Endothelial cell of umbilical vein (primary cell): ENCODE measurements at regions not wholly inside any gene's neighbourhood (a gene's known extent, or its start where the extent isn't known, plus 50 kb on each side); places are given as distances from the start of the nearest gene placed in this dataset.

Experiments used
- BruUV-seq: library from RNA; stranded (reverse); fragments of 400-500 nt; replicated peaks from 2 replicates; lab custom pipeline; 2021; lab: Mats Ljungman, UMichigan
- CTCF ChIA-PET: fragments of 300-600, 350-600 bp; sonication (Branson Sonifier 250); formaldehyde crosslinking; loops from one replicate; lab custom pipeline; 2021; ENCODE audit warnings: antibody characterized with exemption, inconsistent platforms; lab: Charles Lee
- POLR2A ChIA-PET: fragments of 300-600, 350-600 bp; sonication (Branson Sonifier 250); formaldehyde crosslinking; loops from one replicate; lab custom pipeline; 2021; ENCODE audit warnings: antibody characterized with exemption, inconsistent platforms; lab: Charles Lee
- DNase-seq: peaks from one replicate; pipeline ENCODE4 v3.0.0-alpha.2; 2011; ENCODE audit warnings: low read depth, low spot score
- FAIRE-seq: peaks from 2 replicates; lab custom pipeline; 2011; peaks lifted over from hg19 to GRCh38; lab: Jason Lieb, UNC
- H2AFZ ChIP-seq: 2 replicates; pipeline ENCODE4 v1.6.0; 2012; ENCODE audit warnings: low read depth, low read length, control low read depth, inconsistent platforms
- H3K27ac ChIP-seq: 2 replicates; pipeline ENCODE4 v1.5.1; 2011; ENCODE audit warnings: low read depth, mild to moderate bottlenecking, control low read depth, low read length, moderate library complexity; ENCODE audit not compliant: insufficient read depth
- H3K27me3 ChIP-seq, 2 experiments: 2 replicates each; pipeline versions ENCODE4 v1.6.0 to v1.6.1; 2011; ENCODE audit warnings: low read length in 2 of 2, mixed read lengths in 1 of 2; ENCODE audit not compliant: control insufficient read depth in 2 of 2, insufficient read depth in 2 of 2
- H3K36me3 ChIP-seq, 2 experiments: 2 replicates in 1 of 2; 3 replicates in 1 of 2; pipeline ENCODE4 v1.5.1; 2011; ENCODE audit warnings: low read length in 2 of 2, mild to moderate bottlenecking in 1 of 2, moderate library complexity in 1 of 2; ENCODE audit not compliant: control insufficient read depth in 2 of 2, insufficient read depth in 2 of 2; ENCODE audit errors: extremely low read depth in 1 of 2
- H3K4me1 ChIP-seq: 3 replicates; pipeline ENCODE4 v1.5.1; 2011; ENCODE audit warnings: mild to moderate bottlenecking, low read length; ENCODE audit not compliant: control insufficient read depth, insufficient read depth; ENCODE audit errors: extremely low read depth
- H3K4me2 ChIP-seq: 2 replicates; pipeline ENCODE4 v1.6.1; 2011; ENCODE audit warnings: low read length, control low read depth, mixed read lengths; ENCODE audit not compliant: insufficient read depth
- H3K4me3 ChIP-seq, 3 experiments: fragments of 200-600 bp in 1 of 3; sonication (generic), shearing (Covaris generic) in 1 of 3; replicated peaks in 1 of 3; 2 replicates each; pipeline ENCODE4 v1.5.1; 2011 to 2016; ENCODE audit warnings: control low read depth in 3 of 3, low read length in 3 of 3, mild to moderate bottlenecking in 2 of 3, inconsistent platforms in 1 of 3, low read depth in 1 of 3, moderate library complexity in 1 of 3; ENCODE audit not compliant: insufficient read depth in 1 of 3
- H3K79me2 ChIP-seq: 2 replicates; pipeline ENCODE4 v1.6.0; 2012; ENCODE audit warnings: low read length, inconsistent platforms; ENCODE audit not compliant: control insufficient read depth, insufficient read depth
- H3K9ac ChIP-seq: replicated peaks from 2 replicates; pipeline ENCODE3; 2011; ENCODE audit warnings: low read length, control low read depth; ENCODE audit not compliant: insufficient read depth; ENCODE audit errors: extremely low read depth
- H3K9me1 ChIP-seq: replicated peaks from 3 replicates; pipeline ENCODE4 v1.6.0; 2011; ENCODE audit warnings: mild to moderate bottlenecking, low read length; ENCODE audit not compliant: control insufficient read depth, insufficient read depth; ENCODE audit errors: extremely low read depth
- H3K9me3 ChIP-seq: replicated peaks from 2 replicates; pipeline ENCODE4 v1.5.1; 2012; ENCODE audit warnings: low read length, inconsistent platforms; ENCODE audit not compliant: control insufficient read depth, insufficient read depth
- H4K20me1 ChIP-seq: replicated peaks from 2 replicates; pipeline ENCODE3; 2011; ENCODE audit warnings: mild to moderate bottlenecking, low read length; ENCODE audit not compliant: control insufficient read depth, insufficient read depth; ENCODE audit errors: extremely low read depth
- CTCF ChIP-seq, 2 donors: IDR thresholded peaks; 1 replicate in 1 of 2; 2 replicates in 1 of 2; pipeline ENCODE4 v1.5.1; 2011; ENCODE audit warnings: low read length in 2 of 2, mild to moderate bottlenecking in 2 of 2, moderate library complexity in 2 of 2, control low read depth in 1 of 2, inconsistent platforms in 1 of 2, low read depth in 1 of 2; ENCODE audit not compliant: insufficient read depth in 1 of 2; ENCODE audit errors: extremely low read depth in 1 of 2
- EZH2 ChIP-seq: IDR thresholded peaks from 2 replicates; pipeline ENCODE4 v1.6.1; 2012; ENCODE audit warnings: borderline replicate concordance, low read depth, mild to moderate bottlenecking, moderate library complexity, low read length, inconsistent platforms; ENCODE audit not compliant: severe bottlenecking
- FOS ChIP-seq: IDR thresholded peaks from 2 replicates; pipeline ENCODE4 v1.6.1; 2011; ENCODE audit warnings: mild to moderate bottlenecking, low read length, moderate library complexity, borderline replicate concordance; ENCODE audit not compliant: insufficient read depth
- GATA2 ChIP-seq: IDR thresholded peaks from 2 replicates; pipeline ENCODE4 v1.7.0; 2011; ENCODE audit warnings: low read depth, mild to moderate bottlenecking, moderate library complexity, mixed read lengths, low read length; ENCODE audit not compliant: insufficient read length, insufficient read depth
- JUN ChIP-seq: IDR thresholded peaks from 2 replicates; pipeline ENCODE4 v1.6.1; 2011; ENCODE audit warnings: borderline replicate concordance, low read depth; ENCODE audit not compliant: insufficient read length, insufficient read depth
- MAX ChIP-seq: IDR thresholded peaks from 2 replicates; pipeline ENCODE4 v1.6.1; 2011; ENCODE audit not compliant: insufficient read depth, insufficient read length
- MYC ChIP-seq: IDR thresholded peaks from one replicate; pipeline ENCODE4 v1.6.1; 2011; ENCODE audit warnings: mild to moderate bottlenecking, low read depth, low read length
- POLR2A ChIP-seq: IDR thresholded peaks from 2 replicates; pipeline ENCODE4 v1.6.1; 2012; ENCODE audit warnings: low read depth, mild to moderate bottlenecking, control low read depth, low read length
- POLR2AphosphoS5 ChIP-seq: IDR thresholded peaks from 2 replicates; pipeline ENCODE4 v1.6.1; 2012; ENCODE audit warnings: low read depth, mild to moderate bottlenecking, control low read depth, low read length, moderate library complexity; ENCODE audit not compliant: insufficient read depth
- dilution Hi-C: fragments of 300-500 bp; cut with MboI; formaldehyde crosslinking; loops from one replicate; pipeline ENCODE4 v1.15.0; 2019; ENCODE audit warnings: low sequenced_read_pairs; ENCODE audit not compliant: extremely low pct_ligation_motif_present
- intact Hi-C: fragments of 100-400 bp; cut with micrococcal nuclease; formaldehyde crosslinking; loops from one replicate; pipeline ENCODE4 v1.10.0; 2022

- Histone ChIP-seq H3K4me1 (no peaks in the 10 kb centered on the region), H3K4me3 (no peak overlapping the region), H3K27me3 (no peaks in the 10 kb centered on the region), H4K20me1 (no peaks in the 10 kb centered on the region), H3K9me1 (no peaks in the 10 kb centered on the region), H3K9ac (no peak overlapping the region), H3K4me2 (no peak overlapping the region), H3K9me3 (no peaks in the 10 kb centered on the region), H3K36me3 (no peaks in the 10 kb centered on the region), H2AFZ (no peak overlapping the region), H3K27ac (no peak overlapping the region), H3K79me2 (no peaks in the 10 kb centered on the region)
- no peak for DNase-seq
- ChIA-PET POLR2A (no interaction called here), CTCF (no interaction called here)
- BruUV-seq = no TSS peak
- TF ChIP-seq EZH2 = no peak
- no peak for TF ChIP-seq CTCF (IDR thresholded peaks at IDR 0.05; ENCODE audit: extremely low read depth in 1 of 2, insufficient read depth in 1 of 2, low read depth in 1 of 2, low read length in 2 of 2)
- TF ChIP-seq JUN = no peak
- no peak for TF ChIP-seq FOS
- no peak for TF ChIP-seq POLR2A
- no peak for TF ChIP-seq MYC
- TF ChIP-seq MAX = no peak
- TF ChIP-seq GATA2 = no peak
- TF ChIP-seq POLR2AphosphoS5 = no peak
- intact Hi-C loops = no loop called here
- no peak for FAIRE-seq
- dilution Hi-C loops = no loop called here
These were observed 520.2 kb downstream of the PTPRU start for GRCh38 chr1:29756498-29756897.
